GM19023 (cell line): ENCODE measurements at regions not wholly inside any gene's neighbourhood (a gene's known extent, or its start where the extent isn't known, plus 50 kb on each side); places are given as distances from the start of the nearest gene placed in this dataset.

Experiments
- ATAC-seq: cut with Tn5 transposase; IDR thresholded peaks from one replicate; pipeline ENCODE4 v1.9.1; 2021; ENCODE audit warnings: mild to moderate bottlenecking, moderate library complexity; ENCODE audit not compliant: unreplicated experiment

DNA sequence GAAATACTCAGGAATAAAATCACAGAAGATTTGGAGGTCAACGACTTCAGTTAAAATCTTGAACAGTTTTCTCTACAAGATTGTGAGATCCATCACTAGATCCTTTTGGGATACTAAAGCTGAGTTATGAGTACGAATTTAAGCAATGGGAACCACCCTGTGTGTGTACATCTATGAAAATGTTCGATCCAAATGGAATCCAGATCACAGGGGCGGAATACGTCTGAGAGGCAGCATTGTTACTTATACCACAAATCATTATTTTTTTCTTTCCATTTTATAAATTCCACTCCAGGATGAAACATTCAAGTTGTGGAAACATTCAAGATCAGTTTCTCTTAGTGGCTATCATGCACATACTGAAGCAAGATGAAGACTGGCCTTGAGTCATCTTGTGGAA, 239.3 kb upstream of the PAPPA start:
- ATAC-seq, result no peak

DNA sequence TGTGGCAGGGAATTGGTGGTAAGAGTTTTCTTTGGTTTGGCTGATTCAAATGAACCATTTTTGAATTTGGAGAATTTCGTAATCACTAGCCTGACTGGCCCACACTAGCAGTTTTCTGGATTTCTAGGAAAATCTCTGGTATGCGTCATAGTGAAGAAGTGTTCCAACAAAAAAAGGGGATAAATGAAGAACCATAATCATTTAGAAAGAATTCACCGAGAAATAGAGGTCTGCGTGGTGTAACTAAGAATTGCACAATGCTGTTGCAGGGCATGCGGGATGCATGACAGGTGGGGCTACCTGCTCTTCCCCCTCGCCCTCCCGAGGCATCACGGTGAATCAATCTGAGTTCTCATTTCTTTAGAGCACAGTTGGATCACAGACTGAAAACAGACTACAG, 232.3 kb upstream of the PAPPA start:
- ATAC-seq, result no peak

DNA sequence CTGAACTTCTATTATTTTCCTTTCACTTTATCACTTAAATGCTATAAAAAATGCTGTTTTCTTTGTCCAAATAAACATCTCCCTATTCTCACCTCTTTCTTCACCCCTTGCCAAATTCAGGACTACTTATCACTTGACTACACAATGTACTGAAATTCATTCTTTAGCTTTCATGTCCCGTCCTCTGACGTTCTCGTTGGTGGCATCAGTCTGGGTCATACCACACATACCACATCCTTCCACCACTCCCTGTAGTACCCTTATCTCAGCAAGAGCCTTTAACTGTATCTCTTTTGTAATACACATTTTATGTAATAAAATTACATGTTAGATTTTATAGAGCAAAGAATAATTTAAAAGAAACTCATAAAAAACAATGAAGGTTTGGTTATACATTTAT, 231.1 kb upstream of the PAPPA start:
- ATAC-seq, result no peak

DNA sequence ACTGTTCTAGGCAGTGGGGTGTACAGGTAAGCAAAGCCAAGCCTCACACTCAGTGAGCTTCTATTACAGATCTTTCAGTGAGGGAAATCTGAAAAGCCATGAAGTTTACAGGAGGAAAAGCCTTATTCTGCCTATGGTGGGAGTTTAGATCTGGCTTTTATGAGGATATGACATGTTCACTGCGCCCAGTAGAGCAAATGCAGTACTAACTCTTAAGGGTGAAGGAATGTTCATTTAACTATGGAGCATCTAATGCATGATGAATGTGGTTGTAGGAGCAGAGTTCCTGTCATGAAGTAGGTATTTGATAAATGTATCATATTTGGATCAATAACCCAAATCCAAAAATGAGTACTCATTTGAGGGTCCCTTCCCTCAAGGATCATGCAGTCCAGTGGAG, 230.2 kb upstream of the PAPPA start:
- ATAC-seq, result no peak

DNA sequence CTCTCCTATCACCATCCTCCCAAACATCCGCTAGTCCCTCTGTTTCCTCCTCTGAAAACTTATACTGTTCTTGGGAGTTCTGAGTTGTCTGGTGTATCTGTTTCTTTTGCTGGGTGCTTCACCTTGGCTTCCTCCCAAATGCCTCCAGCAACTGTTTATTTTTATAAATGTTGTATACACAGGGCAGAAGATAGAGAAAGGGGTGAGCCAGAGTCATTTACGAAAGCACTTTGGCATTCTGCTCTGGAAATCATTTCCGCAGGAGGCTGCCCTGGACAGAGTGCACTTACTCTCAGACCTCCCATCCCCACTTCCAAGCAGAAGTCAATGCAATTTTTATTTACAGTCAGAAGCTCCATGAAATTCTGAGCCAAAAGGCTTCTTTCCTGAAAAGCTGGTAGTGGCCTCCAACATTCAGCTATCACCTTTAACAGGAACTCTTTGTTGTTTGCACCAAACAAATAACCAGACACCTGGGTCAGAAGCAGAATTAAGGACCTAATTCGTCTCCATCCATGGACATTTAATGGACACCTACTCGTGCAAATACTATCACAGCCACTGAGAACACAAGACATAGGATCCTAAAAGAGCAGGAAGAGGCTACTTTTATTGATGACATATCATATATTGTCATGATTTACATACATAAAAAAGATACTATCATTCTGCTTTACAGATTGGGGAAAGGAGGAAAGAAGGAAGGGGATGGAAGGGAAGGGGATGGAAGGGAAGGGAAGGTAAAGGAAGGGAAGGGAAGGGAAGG, 229.5 kb upstream of the PAPPA start:
- ATAC-seq, result no peak

DNA sequence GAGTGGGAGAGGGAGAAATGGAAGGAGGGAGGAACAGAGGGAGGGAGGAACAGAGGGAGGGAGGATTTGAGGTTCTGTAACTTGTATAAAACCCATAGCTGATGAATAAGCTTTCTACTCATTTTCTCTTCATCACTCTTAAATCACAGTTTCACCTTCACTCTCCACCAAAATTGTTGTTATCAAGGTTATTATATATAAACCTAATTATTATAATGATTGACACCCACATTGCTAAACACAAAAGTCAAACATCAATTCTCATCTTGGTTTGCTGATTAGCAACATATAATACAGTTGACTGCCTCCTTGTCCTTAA, 229.0 kb upstream of the PAPPA start:
- no peak for ATAC-seq

DNA sequence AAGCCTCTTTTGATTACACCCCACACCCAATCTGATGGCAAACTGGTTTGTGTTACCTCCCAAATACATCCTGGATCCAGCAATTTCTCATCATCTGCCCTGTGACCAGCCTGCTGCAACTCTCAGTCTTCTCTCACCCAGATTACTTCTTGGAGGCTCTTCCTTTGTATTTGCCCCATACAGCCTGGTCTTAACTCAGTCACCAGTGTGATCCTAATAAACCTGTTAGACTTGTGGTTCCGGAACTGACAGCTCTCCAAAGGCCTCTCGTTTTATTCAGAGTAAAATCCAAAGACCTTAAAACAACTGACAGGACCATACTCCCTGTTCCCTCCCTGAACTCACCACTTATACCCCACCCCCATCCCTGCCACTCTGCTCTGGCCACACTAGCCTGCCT, 228.2 kb upstream of the PAPPA start:
- ATAC-seq, result no peak

DNA sequence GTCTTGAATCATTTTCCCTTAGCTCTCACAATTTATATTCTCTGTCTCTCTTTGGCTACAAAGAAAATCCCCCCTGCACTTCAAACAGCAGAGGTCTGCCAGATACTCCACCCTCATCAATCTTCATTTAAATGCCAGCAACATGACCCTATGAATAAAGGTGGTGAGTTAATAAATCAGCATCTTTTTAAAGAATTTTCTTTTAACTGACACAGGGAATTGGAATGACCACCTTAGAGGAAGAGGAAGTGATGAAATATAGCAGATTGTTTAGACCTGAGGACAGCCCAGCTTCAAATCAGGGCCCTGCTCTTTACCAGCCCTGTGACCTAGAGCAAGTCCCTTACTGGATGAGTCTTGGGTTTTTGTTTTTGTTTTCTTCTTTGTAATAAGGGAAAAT, 223.1 kb upstream of the PAPPA start:
- no peak for ATAC-seq

DNA sequence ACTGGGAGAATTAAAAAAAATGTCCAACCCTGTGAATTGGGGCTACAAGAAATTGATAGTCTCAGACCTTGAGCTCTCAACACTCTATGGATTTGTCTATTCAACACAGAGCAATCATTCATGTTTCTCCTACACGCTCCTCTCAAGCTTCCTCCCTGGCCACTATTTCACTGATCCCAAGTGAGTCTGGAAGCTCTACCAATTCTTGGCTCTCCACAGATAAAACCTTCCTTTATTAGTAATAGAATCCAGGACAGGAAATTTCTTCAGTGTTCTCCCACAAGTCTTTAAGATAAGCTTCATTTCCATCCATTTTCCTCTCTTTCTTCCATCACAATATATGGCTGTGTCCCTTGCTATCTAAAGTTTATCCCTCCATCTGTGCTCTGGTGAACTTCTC, 215.1 kb upstream of the PAPPA start:
- no peak for ATAC-seq

DNA sequence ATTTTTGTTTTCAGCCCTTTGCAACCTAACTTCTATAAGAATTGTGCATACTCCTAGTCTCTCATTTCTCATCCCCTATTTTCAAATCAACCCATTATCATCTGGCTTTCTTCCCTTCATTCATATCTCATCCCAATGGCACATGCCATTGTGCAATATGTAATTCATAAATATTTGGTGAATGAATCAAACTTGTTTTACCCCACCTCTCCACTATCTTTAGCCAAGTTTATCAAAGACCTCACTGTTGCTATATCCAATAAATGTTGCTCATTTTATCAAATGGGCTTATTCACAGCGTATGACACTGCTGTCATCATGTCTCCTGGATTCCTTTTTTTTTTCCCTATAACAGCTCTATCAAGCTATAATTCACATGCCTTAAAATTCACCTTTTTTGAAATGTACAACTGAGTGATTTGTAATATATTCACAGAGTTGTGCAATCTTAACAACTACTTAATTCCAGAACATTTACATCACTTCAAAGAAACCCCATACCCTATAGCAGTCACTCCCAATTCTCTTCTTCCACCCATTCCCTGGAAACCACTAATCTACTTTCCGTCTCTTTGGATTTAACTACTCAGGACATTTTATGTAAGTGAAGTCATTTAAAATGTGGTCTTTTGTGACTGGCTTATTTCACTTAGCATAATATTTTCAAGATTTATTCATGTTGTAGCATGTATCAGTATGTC, 214.4 kb upstream of the PAPPA start:
- ATAC-seq, result no peak

DNA sequence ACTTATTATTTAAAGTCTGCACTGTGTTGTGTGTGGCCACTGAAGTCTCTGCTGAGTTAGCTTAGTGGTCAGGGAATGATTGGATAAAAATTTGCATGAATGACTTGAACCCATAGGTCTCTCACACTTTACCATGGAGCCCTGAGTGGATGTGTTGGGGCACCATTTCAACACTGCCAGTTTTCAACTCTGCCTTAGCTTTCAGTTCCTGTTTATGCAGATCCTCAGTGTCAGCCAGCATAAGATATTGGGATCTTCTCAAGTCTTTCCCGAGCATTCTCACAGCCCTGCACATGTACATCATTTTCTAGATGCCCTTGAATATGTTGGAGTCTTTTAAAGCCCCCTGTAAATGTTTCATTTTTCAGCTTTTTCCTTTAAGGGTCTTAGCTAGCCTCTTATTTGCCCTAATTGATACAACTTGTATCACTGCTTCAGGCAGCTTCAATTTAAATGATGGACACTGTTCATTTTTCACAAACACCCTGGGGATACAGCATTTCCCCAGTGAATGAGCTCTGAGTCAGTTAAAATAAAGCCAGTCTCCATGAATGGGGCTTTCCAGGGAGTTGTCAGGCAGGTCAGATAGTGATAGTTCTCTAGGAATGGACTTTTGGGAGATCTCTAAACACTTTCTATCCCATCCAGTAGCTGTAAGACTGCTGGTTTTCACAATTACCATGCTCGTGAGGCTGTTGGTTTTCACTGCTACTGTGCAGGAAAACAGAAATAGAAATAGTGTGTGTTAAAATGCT, 211.9 kb upstream of the PAPPA start:
- no peak for ATAC-seq

DNA sequence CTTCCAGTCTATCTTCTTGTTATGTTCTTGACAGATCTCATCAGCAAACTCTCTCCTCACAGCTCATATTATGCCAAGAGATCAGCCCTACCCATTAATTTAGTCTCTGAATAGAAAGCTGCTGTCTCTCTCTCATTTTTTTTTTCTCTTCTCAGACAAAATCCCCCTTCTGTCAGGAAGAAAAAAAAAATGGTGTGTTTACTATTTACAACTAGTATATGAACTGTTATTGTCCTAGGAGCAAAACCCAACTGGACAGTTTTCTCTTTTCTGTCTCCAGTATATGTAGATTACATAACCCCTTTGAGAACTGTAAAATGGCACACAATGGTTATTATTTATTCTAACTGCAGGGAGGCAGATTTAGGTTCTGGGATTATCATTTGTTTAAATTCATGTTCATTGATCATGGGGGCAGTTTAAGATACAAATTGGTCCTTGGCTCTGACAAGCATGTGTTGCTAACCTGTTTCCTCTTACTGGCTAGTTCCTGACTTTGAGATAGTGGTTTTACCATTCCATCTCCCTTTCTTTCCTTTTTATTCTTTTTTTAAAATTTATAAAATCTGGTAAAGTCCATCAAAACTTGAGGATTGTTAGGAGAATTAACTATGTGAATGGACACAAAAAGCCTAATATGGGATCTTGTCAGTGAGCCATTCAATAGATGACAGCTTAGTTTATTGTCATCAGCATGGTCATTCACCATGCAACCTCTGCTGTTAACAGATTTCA, 210.0 kb upstream of the PAPPA start:
- ATAC-seq, result no peak

DNA sequence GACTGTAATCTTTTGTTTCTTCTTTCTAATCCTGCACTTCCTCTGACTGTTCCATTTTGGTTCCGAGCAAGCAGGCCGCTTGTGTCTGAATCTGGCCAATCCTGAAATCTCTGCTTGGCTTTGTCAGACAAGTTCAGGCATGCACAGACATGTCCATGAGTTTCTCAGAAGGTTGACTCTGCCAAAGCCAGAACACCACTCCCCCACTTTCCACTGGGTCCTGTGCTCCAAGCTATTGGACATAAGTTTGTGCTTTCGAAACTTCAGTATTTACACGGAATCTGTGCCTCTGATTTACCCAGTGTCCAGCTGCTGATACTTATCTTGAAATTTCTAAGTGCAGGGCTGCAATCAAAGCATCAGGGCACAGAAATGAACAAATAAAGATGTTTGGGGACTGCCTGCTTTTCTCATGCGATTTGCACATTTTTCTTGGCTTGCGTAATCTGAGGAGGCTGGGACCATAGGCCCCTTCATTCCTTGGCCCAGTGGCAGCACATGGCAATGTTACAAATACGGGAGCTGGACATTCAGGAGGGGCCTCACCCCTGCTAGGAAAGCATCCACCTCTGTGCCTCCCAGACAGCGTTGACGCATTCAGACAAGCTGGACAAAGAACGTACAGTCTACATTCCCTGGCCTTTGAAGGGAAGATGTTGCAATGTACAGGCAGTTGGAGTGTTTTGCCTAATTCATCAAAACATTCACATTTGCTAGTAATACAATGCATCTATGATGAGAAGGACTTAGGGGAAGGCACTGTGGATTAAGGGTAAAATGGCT, 209.2 kb upstream of the PAPPA start:
- no peak for ATAC-seq

DNA sequence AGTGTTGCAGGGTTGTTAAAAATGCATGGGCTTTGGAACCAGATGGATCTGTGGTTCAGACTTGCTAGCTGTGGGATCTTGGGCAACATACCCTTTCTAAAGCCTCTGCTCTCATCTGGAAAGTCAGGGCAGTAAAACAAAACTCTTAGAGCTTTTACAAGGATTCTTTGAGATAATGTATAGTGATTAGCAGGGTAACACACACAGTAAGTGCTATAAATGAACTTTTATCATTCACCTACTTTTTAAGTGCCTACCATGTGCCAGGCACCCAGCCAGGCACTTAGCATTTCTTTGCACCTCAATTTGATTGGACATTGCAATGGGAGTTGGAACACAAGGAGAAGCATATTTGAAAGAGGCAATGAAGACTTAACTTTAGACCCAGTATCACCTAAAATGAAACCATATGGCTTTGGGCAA, 208.6 kb upstream of the PAPPA start:
- no peak for ATAC-seq

DNA sequence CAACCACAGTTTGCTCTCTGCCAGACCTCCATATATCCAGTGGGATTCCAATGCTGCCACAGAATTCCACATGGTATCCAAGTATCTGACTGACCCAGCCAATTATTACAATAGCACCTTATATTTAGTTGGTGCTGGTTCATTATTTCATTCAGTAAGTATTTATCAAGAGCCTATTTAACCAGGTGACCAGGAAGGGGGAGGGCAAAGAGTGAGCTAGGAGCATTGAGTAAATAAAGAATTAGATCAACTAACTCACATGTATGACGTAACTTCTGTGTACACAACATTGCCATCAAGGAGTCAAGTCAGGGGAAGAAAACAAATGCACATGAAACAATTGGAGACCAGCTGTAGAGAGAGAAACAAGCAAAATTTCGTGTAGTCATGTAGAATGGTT, 207.1 kb upstream of the PAPPA start:
- ATAC-seq, result no peak

DNA sequence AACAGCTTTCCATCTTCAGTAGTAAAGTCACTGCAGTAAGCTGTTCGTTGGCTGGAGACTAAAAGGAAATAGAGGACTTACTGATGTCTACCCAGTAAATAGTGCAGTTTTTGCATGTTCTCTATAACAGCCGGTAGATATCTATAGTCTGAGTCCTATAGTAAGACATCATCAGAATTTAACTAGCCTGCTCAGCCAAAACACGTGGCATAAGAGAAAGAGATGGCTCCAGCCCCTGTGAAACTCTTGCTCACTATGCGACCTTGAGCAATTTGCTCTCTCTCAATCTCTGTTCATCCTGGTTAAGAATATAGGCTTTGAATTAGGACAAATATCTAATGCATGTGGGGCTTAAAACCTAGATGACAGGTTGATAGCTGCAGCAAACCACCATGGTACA, 201.6 kb upstream of the PAPPA start:
- ATAC-seq, result no peak

DNA sequence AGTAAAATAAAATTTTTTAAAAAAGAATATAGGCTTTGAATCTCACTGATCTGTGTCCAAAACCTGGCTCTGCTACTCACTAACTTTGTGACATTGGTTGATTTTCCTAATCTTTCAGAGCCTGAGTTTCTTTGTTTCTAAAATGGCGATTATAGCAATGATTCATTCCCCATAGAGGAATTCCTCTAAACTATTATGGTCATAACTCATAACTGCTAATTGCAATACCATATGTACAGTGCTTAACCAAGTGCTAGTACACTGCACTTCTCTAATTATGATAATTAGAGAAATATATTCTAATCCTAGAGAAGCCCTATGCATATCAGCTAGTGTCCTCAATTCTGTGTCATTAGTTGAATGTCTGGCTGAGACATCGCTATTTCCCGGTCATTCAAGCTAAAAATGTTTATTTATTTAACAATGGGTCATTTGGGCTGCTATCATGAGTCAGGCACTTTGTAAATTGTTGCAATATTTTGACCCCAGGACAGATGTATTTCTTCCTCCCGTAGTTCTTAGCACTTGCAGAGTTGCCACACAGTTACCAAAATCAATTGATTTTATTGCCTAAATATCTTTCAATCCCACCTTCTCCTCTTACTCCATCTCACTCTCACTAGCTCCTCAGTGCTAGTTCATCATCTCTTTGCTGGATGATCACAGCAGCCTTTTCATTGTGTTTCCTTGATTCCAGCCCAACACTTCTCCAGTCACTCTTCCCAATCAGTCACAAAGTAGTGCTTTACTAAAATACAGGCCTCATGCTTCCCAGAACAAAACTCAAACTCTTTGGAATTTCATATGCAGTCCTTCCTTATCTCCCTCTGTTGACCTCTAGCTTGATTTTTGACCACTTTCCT, 200.9 kb upstream of the PAPPA start:
- no peak for ATAC-seq

DNA sequence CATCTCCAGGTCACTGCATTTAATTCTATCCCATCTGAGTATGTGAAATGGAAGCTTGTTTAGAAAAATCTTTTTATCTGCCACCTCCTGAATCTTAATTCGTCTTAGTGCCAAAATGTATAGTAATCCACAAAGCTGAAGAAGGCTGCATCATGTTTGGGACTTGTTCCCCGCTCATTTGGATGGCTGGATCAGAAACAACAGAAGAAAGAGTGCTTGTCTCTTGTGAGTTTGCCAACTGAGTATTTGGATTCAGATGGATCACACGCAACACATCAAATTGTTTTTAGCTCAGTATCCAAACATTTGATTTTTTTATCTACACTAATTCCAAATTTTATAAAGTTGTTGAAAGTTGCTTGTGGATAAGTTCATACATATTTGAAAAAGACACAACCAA, 197.2 kb upstream of the PAPPA start:
- no peak for ATAC-seq

DNA sequence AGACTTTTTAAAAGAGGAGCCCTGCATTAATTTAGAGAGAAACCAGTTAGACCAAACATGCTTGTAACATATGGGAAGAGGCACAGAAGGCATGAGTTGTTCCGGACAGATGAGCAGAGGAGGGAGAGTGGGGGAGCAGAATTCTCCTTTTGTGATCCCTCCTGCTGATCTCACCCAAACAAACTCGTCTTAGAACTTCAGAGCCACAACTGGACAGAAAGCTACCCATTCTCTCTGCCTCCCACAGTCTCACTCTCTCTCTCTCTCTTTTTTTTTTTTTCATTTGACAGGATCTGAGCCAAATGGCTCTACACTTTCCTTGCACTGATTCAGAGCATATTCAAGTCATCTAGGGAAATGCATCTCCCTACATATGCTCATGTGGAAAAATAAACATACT, 196.0 kb upstream of the PAPPA start:
- no peak for ATAC-seq
